K562 (cell line): ENCODE measurements at regions not wholly inside any gene's neighbourhood (a gene's known extent, or its start where the extent isn't known, plus 50 kb on each side); places are given as distances from the start of the nearest gene placed in this dataset.

Experiments used
- ATAC-seq: fragments of 200-7000 bp; cut with Tn5 transposase; 3 replicates; pipeline ENCODE4 v1.9.1; 2020; ENCODE audit warnings: moderate library complexity
- BruUV-seq: library from RNA; stranded (reverse); fragments of 400-500 nt; replicated peaks from 2 replicates; lab custom pipeline; 2021; lab: Mats Ljungman, UMichigan
- CTCF ChIA-PET: fragments of 300-600 bp; formaldehyde crosslinking; extraction: SDS; loops from one replicate; lab custom pipeline; 2021; ENCODE audit warnings: low intra/inter-chr PET ratio; lab: Yijun Ruan, JAX
- POLR2A ChIA-PET: fragments of 300-600, 350-650 bp; sonication (Branson Sonifier 250); formaldehyde crosslinking; extraction: SDS; loops from one replicate; lab custom pipeline; 2021; ENCODE audit warnings: antibody characterized with exemption, inconsistent platforms; lab: Yijun Ruan, JAX
- DNase-seq, 4 experiments: peaks; one replicate each; pipeline versions ENCODE4 v3.0.0 to v3.0.0-alpha.2; 2011 to 2018; ENCODE audit warnings: low spot score in 3 of 4, mixed read lengths in 3 of 4; ENCODE audit errors: extremely low read depth in 1 of 4
- FAIRE-seq: peaks from 2 replicates; lab custom pipeline; 2011; peaks lifted over from hg19 to GRCh38; lab: Jason Lieb, UNC
- H2AFZ ChIP-seq: 2 replicates; pipeline ENCODE4 v1.6.0; 2011; ENCODE audit warnings: low read depth, low read length, control low read depth, inconsistent platforms
- H3K27ac ChIP-seq: fragments of 200-600 bp; 3 replicates; pipeline ENCODE4 v1.8.0; 2011; ENCODE audit warnings: low read depth, mild to moderate bottlenecking, control low read depth, inconsistent platforms, low read length, moderate library complexity, mixed read lengths; ENCODE audit errors: extremely low read depth
- H3K27me3 ChIP-seq, 2 experiments: fragments of 300-600 bp in 1 of 2; 2 replicates in 1 of 2; 3 replicates in 1 of 2; pipeline versions ENCODE4 v1.6.0 to v1.8.0; 2011; ENCODE audit warnings: inconsistent platforms in 2 of 2, low read length in 2 of 2, mild to moderate bottlenecking in 1 of 2, mixed read lengths in 1 of 2, moderate library complexity in 1 of 2; ENCODE audit not compliant: control insufficient read depth in 2 of 2, insufficient read depth in 2 of 2
- H3K36me3 ChIP-seq: fragments of 300-600 bp; 3 replicates; pipeline ENCODE4 v1.8.0; 2011; ENCODE audit warnings: mild to moderate bottlenecking, low read length, inconsistent platforms; ENCODE audit not compliant: control insufficient read depth, insufficient read depth
- H3K4me1 ChIP-seq, 2 experiments: fragments of 200-600 bp in 1 of 2; replicated peaks in 1 of 2; 2 replicates in 1 of 2; 3 replicates in 1 of 2; pipeline versions ENCODE4 v1.5.1 to v1.8.0; 2011; ENCODE audit warnings: inconsistent platforms in 2 of 2, low read length in 2 of 2, mild to moderate bottlenecking in 1 of 2, mixed read lengths in 1 of 2, moderate library complexity in 1 of 2; ENCODE audit not compliant: control insufficient read depth in 2 of 2, insufficient read depth in 2 of 2
- H3K4me2 ChIP-seq: 2 replicates; pipeline ENCODE4 v1.6.1; 2011; ENCODE audit warnings: low read length, control low read depth, inconsistent platforms, mixed read lengths; ENCODE audit not compliant: insufficient read depth
- H3K4me3 ChIP-seq: fragments of 200-600 bp; sonication (generic), shearing (Covaris generic); 2 replicates; pipeline ENCODE4 v1.5.1; 2016; ENCODE audit warnings: control low read depth, inconsistent platforms
- H3K79me2 ChIP-seq: fragments of 200-600 bp; 3 replicates; pipeline ENCODE4 v1.8.0; 2011; ENCODE audit warnings: low read length, inconsistent platforms; ENCODE audit not compliant: control insufficient read depth, insufficient read depth
- H3K9ac ChIP-seq, 2 experiments: 2 replicates each; pipeline versions ENCODE4 v1.6.0 to v1.6.1; 2011; ENCODE audit warnings: low read depth in 2 of 2, low read length in 2 of 2, control low read depth in 1 of 2, inconsistent platforms in 1 of 2, mild to moderate bottlenecking in 1 of 2, mixed read lengths in 1 of 2; ENCODE audit not compliant: insufficient read depth in 1 of 2
- H3K9me1 ChIP-seq: one replicate; pipeline ENCODE4 v1.6.0; 2011; ENCODE audit warnings: inconsistent platforms, mild to moderate bottlenecking, low read length, moderate library complexity; ENCODE audit not compliant: control insufficient read depth, insufficient read depth
- H3K9me3 ChIP-seq: replicated peaks from 2 replicates; pipeline ENCODE4 v1.5.1; 2011; ENCODE audit warnings: low read depth, low read length, inconsistent platforms; ENCODE audit not compliant: control insufficient read depth, insufficient read depth
- H4K20me1 ChIP-seq: replicated peaks from 2 replicates; pipeline ENCODE4 v1.6.1; 2011; ENCODE audit warnings: low read length, inconsistent platforms, mixed read lengths; ENCODE audit not compliant: control insufficient read depth, insufficient read depth
- ARID1B ChIP-seq: fragments of 450-650 bp; IDR thresholded peaks from 2 replicates; pipeline ENCODE4 v1.6.1; 2016; ENCODE audit warnings: antibody characterized with exemption, mild to moderate bottlenecking, inconsistent platforms
- ELF4 ChIP-seq: fragments of 450-650 bp; formaldehyde crosslinking; IDR thresholded peaks from 2 replicates; pipeline ENCODE4 v1.4.0; 2022; ENCODE audit warnings: missing genetic modification characterization
- EP300 ChIP-seq: IDR thresholded peaks from 2 replicates; pipeline ENCODE4 v1.6.1; 2012; ENCODE audit warnings: low read length, improper control_type of control experiment
- GABPA ChIP-seq: fragments of 200-800 bp; sonication (Bioruptor generic); conservative IDR thresholded peaks from 2 replicates; pipeline ENCODE4 v1.6.1; 2016; ENCODE audit warnings: low read depth, missing genetic modification characterization, missing compliant biosample characterization
- GABPB1 ChIP-seq: sonication (generic); formaldehyde crosslinking; IDR thresholded peaks from 2 replicates; pipeline ENCODE4 v1.8.0; 2022; ENCODE audit warnings: mild to moderate bottlenecking, missing genetic modification reagents
- NELFE ChIP-seq: IDR thresholded peaks from 2 replicates; pipeline ENCODE4 v1.6.1; 2011; ENCODE audit warnings: mild to moderate bottlenecking; ENCODE audit not compliant: insufficient read depth, insufficient read length
- SMAD4 ChIP-seq: fragments of 250-450 bp; sonication (Bioruptor Pico); conservative IDR thresholded peaks from 2 replicates; pipeline ENCODE4 v1.8.0; 2021; ENCODE audit warnings: inconsistent platforms, mild to moderate bottlenecking, moderate library complexity
- WGBS: fragments of 100-300 bp; shearing (Covaris generic); methylation state at CpG from one replicate; pipeline ENCODE4 v1.1.6; 2016; ENCODE audit warnings: low coverage, mixed read lengths; ENCODE audit not compliant: insufficient coverage; ENCODE audit errors: missing lambda C conversion rate; 5-methylcytosine and 5-hydroxymethylcytosine counted together
- in situ Hi-C: fragments of 300-500 bp; cut with MboI; formaldehyde crosslinking; loops from 4 replicates; pipeline ENCODE4 v1.15.0; 2018; ENCODE audit warnings: inconsistent platforms, mixed read lengths
- intact Hi-C: fragments of 100-400 bp; cut with micrococcal nuclease; formaldehyde crosslinking; loops from 2 replicates; pipeline ENCODE4 v1.14.2; 2022
- TF ChIP-seq, protein P1 (sequence below): sonication (generic); IDR thresholded peaks from 2 replicates; pipeline ENCODE4 v1.6.1; 2016
- TF ChIP-seq, protein P2 (sequence below), 2 experiments: IDR thresholded peaks; 2 replicates each; pipeline ENCODE4 v1.6.1; 2011; ENCODE audit warnings: borderline replicate concordance in 1 of 2, control low read depth in 1 of 2, low read depth in 1 of 2, low read length in 1 of 2, mild to moderate bottlenecking in 1 of 2, mixed read lengths in 1 of 2, moderate library complexity in 1 of 2; ENCODE audit not compliant: insufficient read depth in 1 of 2, insufficient read length in 1 of 2, poor library complexity in 1 of 2, severe bottlenecking in 1 of 2; ENCODE audit errors: extremely low read depth in 1 of 2

DNA sequence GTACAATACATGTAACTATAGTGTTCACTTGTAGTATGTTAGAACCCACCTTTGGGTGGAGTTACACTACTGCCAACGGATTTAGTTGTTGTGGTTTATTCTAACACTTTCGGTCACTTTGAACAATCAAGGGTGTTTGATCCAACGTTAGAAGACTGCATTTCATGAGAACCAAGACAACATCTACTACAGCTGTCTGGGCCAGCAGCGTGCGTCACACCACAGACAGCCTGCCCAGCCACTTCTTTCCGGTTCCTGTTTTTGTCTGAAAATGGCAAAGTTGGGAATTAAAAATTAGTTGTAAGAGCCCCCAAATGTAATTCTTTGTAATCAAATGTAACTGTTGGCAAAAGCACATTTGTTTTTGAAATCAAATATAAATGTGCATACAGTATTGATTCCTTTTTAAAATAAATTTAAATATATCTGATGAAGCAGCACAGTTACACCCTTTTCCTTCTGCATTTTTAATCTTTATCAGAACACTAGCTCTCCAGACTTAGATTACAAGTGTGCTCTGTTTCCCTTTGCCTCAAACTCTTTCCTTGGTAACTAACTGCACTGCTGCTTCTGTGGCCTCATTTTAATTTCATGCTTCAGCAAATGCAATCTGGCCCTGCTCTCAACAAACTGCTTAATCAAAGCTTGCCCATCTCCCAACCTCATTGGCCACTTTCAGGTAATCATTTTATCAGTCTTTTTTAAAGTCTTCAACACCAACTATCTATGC lies 86.6 kb upstream of the DPH5 start:
- no TSS peak for BruUV-seq
- Histone ChIP-seq H3K4me1 (peaks cover 0 to 9% of the 10 kb centered on the region in 2 experiments; a peak in 3 of 5 replicates), H3K4me3 (no peak overlapping the region), H4K20me1 (no peaks in the 10 kb centered on the region), H3K9me1 (no peaks in the 10 kb centered on the region), H3K4me2 (no peak overlapping the region), H3K9me3 (no peaks in the 10 kb centered on the region), H3K36me3 (no peaks in the 10 kb centered on the region), H3K27me3 (no peaks in the 10 kb centered on the region), H3K79me2 (no peaks in the 10 kb centered on the region), H3K27ac (peak overlapping the region; percentile 45; the same call in 1 of the 3 replicates), H2AFZ (peak overlapping the region; percentile 91), H3K9ac (no peak overlapping the region)
- intact Hi-C loops (no loop called here), in situ Hi-C loops (no loop called here)
- ATAC-seq (peak; percentile 81), FAIRE-seq (no peak), DNase-seq (peak in 2 of 4 experiments; percentile 22 to 34)
- WGBS, result 17% methylated on average over 6 of the region's 6 CpGs
- CTCF ChIA-PET, result no interaction called here
- POLR2A ChIA-PET, result interaction anchor here (0.6 kb wide), 1 partner anchor 59 kb away, joined by 3 read pairs; no protein-coding TSS in a partner anchor
- TF ChIP-seq ARID1B (0 out of 2 replicates have a peak, but pooled peaks have one; percentile 18), NELFE (no peak), GABPB1 (CRISPR knock-in tag) (0 out of 2 replicates have a peak, but pooled peaks have one; percentile 37), ELF4 (CRISPR knock-in tag) (no peak), SMAD4 (peak; percentile 70), GABPA (tag) (peak; percentile 70), EP300 (0 out of 2 replicates have a peak, but pooled peaks have one; percentile 14)
- TF ChIP-seq, protein P1, sequence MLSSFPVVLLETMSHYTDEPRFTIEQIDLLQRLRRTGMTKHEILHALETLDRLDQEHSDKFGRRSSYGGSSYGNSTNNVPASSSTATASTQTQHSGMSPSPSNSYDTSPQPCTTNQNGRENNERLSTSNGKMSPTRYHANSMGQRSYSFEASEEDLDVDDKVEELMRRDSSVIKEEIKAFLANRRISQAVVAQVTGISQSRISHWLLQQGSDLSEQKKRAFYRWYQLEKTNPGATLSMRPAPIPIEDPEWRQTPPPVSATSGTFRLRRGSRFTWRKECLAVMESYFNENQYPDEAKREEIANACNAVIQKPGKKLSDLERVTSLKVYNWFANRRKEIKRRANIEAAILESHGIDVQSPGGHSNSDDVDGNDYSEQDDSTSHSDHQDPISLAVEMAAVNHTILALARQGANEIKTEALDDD, result 0 out of 2 replicates have a peak, but pooled peaks have one; percentile 14
- TF ChIP-seq, protein P2, sequence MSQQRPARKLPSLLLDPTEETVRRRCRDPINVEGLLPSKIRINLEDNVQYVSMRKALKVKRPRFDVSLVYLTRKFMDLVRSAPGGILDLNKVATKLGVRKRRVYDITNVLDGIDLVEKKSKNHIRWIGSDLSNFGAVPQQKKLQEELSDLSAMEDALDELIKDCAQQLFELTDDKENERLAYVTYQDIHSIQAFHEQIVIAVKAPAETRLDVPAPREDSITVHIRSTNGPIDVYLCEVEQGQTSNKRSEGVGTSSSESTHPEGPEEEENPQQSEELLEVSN (IDR thresholded peaks at IDR 0.05; ENCODE audit: borderline replicate concordance in 1 of 2, extremely low read depth in 1 of 2, insufficient read depth in 1 of 2, insufficient read length in 1 of 2, low read depth in 1 of 2, low read length in 1 of 2, poor library complexity in 1 of 2, severe bottlenecking in 1 of 2), result peak in 1 of 2 experiments; percentile 19
